Left cardiac atrium (tissue), 4 donors: ENCODE measurements at regions not wholly inside any gene's neighbourhood (a gene's known extent, or its start where the extent isn't known, plus 50 kb on each side); places are given as distances from the start of the nearest gene placed in this dataset.
"Not testable (repeated sequence)": the region's sequence is repeated elsewhere in the genome, so short reads cannot be mapped to it uniquely, and the experiment has no call there.

Source experiments
- ATAC-seq, 2 donors: fragments of 200-7000 bp; cut with Tn5 transposase; one replicate each; pipeline ENCODE4 v1.9.1; 2020; ENCODE audit warnings: mild to moderate bottlenecking in 2 of 2, moderate library complexity in 2 of 2
- DNase-seq: peaks from one replicate; pipeline ENCODE4 v3.0.0-alpha.2; 2020
- intact Hi-C, 2 donors: fragments of 100-400 bp; cut with DNase I; formaldehyde crosslinking; loops; one replicate each; pipeline versions ENCODE4 v1.14.1 to v1.15.1; 2022 to 2023
- donor health status: DM: no; HTN: yes; CAD: no.
- donor health status: DM: no; HTN: yes; CAD: no; lungs with severe emphysema.
- donor health status: DM: yes; HTN: yes; CAD: no.
- donor health status: Dilated cardiomyopathy.

- intact Hi-C loops, DNase-seq: not testable (repeated sequence)
- peak; percentile 80 to 90 for ATAC-seq
Measured at GRCh38 chr1:120288167-120288566, 111.8 kb upstream of the SEC22B start.

GRCh38 chr1:120282744-120283464 is 106.6 kb upstream of the SEC22B start:
- intact Hi-C loops, DNase-seq: not testable (repeated sequence)
- ATAC-seq = peak; percentile 42 to 56

- intact Hi-C loops, DNase-seq: not testable (repeated sequence)
- peak; percentile 25 to 34 for ATAC-seq
Measured at GRCh38 chr1:120278259-120278610, 101.9 kb upstream of the SEC22B start.

- intact Hi-C loops, DNase-seq: not testable (repeated sequence)
- peak; percentile 84 to 90 for ATAC-seq
Measured at GRCh38 chr1:120277428-120278258, 101.3 kb upstream of the SEC22B start.

GRCh38 chr1:120276710-120277109 is 100.4 kb upstream of the SEC22B start:
- DNase-seq, intact Hi-C loops: not testable (repeated sequence)
- peak; percentile 31 to 35 for ATAC-seq

GRCh38 chr1:120274438-120274837 is 98.1 kb upstream of the SEC22B start:
- DNase-seq, intact Hi-C loops, ATAC-seq: not testable (repeated sequence)

- DNase-seq, intact Hi-C loops, ATAC-seq: not testable (repeated sequence)
Measured at GRCh38 chr1:120273363-120273762, 97.0 kb upstream of the SEC22B start.

GRCh38 chr1:120272242-120272641 is 95.9 kb upstream of the SEC22B start:
- intact Hi-C loops, DNase-seq, ATAC-seq: not testable (repeated sequence)

- DNase-seq, intact Hi-C loops, ATAC-seq: not testable (repeated sequence)
Measured at GRCh38 chr1:120271561-120272221, 95.4 kb upstream of the SEC22B start.

GRCh38 chr1:120267894-120268551 is 91.7 kb upstream of the SEC22B start:
- DNase-seq, intact Hi-C loops, ATAC-seq: not testable (repeated sequence)

GRCh38 chr1:120264564-120264963 is 88.2 kb upstream of the SEC22B start:
- intact Hi-C loops, ATAC-seq, DNase-seq: not testable (repeated sequence)

GRCh38 chr1:120262791-120263751 is 86.8 kb upstream of the SEC22B start:
- DNase-seq, intact Hi-C loops: not testable (repeated sequence)
- peak; percentile 61 to 86 for ATAC-seq

GRCh38 chr1:120257778-120258105 is 81.4 kb upstream of the SEC22B start:
- ATAC-seq (peak; percentile 78 to 96), DNase-seq (peak; percentile 7)
- intact Hi-C loops = not testable (repeated sequence)

GRCh38 chr1:120257064-120257777 is 80.9 kb upstream of the SEC22B start:
- intact Hi-C loops = not testable (repeated sequence)
- ATAC-seq = peak in 1 of 2 donors; percentile 23

GRCh38 chr1:120250756-120251155 is 74.4 kb upstream of the SEC22B start:
- ATAC-seq = peak in 1 of 2 donors; percentile 38
- DNase-seq, intact Hi-C loops: not testable (repeated sequence)

More at GRCh38 chr1:120257064-120257777, 80.9 kb upstream of the SEC22B start:
- DNase-seq = not testable (repeated sequence)

- ATAC-seq = peak; percentile 29 to 55
Measured at GRCh38 chr1:120248726-120249427, 72.6 kb upstream of the SEC22B start.

GRCh38 chr1:120248203-120248602 is 71.9 kb upstream of the SEC22B start:
- DNase-seq, intact Hi-C loops: not testable (repeated sequence)
- ATAC-seq = peak in 1 of 2 donors; percentile 33

More at GRCh38 chr1:120248726-120249427, 72.6 kb upstream of the SEC22B start:
- intact Hi-C loops, DNase-seq: not testable (repeated sequence)
